DMS79 (cell line): ENCODE measurements at regions not wholly inside any gene's neighbourhood (a gene's known extent, or its start where the extent isn't known, plus 50 kb on each side); places are given as distances from the start of the nearest gene placed in this dataset.
"Not testable (repeated sequence)": the region's sequence is repeated elsewhere in the genome, so short reads cannot be mapped to it uniquely, and the experiment has no call there.

ENCODE experiments used
- DNase-seq: peaks from one replicate; lab custom pipeline; 2025; lab: John Stamatoyannopoulos, UW

DNA sequence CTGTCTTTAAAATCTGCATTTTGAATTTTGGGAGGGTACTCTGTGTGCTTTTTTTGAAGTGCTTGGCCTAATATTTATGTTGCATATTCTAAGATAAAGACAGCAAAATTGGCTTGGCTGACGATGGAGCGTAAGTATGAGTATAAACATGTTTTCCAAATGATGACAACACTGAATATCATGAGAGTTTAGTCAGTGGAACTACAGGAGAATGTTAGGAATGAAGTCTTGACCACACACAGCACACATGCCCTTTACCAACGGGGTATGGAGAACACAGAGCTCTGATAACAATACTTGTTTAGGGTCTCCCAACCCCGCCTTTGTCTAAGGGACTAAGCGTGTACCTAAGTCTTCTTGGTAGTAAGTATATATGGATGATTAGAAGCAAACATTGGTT is 253.9 kb upstream of the FZD8 start:
- no peak for DNase-seq

GRCh38 chr10:35895331-35895730 is 253.2 kb upstream of the FZD8 start:
- no peak for DNase-seq

DNA sequence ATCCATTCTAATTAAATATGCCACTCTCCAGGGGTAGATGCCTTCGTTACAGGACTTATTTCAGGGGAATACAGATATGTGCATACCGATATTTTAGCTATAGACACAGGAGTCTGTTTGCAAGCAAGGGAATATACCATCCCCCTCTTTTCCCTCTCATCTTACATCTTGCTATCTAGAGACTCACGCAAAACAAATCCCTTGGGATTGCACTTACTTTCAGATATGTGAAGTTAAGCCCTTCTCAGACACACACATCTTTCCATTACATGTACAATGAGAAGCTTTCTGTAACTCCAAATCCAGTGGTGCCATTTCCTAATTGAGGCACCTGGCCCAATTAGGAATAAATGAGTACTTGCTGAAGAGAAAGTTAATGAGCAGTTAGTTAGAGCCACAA is 250.4 kb upstream of the FZD8 start:
- DNase-seq: no peak

GRCh38 chr10:35890676-35891495 is 248.8 kb upstream of the FZD8 start:
- DNase-seq: no peak

DNA sequence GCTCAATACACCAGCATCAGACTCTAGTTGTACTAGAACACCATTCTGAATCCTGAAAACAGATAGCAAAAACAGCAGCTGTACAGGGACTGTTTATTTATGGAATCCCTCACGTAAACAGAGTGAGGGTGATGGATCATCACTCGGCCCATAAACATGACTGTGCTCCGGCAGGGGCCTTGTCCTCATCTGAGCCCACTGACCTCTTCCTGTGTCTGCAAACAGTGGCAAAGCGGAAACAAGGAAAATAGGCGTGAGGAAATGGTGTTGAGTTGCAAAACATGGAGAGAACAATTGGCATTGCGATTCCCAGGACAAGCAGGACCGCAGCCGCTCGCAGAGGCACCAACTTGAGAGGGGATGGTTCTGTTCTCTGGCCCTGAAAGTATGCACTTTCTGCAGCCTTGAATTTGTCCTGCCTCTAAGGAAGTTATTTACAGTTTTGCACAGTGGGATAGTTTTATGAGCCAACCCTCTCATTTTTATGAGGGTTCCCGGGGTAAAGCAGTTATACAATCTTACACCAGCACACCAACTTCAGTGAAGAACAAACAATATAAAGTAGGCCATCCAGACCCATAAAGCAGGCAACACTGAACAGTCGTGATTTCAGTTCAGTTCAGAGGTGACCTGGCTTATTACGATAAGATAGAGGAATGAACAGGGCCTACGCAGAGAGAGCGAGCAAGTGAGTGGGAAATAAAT is 248.0 kb upstream of the FZD8 start:
- no peak for DNase-seq

DNA sequence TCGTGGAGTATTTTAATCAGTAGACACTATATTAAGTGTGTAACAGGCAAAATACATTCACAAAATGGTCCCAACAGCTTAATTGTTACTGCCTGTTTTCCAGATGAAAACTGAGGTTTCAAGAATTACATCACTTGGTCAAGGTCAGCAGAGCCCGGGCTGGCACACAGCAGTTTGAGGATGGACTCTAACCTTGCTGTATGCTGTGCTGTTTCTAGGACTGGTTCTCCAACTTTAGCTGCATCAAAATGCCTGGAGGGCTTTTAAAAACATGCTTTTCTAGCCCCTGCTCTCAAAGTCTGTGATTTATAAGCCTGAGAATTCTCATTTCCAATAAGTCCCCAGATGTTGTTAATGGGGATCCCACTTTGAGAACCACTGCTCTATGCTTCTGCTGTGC is 247.1 kb upstream of the FZD8 start:
- no peak for DNase-seq

DNA sequence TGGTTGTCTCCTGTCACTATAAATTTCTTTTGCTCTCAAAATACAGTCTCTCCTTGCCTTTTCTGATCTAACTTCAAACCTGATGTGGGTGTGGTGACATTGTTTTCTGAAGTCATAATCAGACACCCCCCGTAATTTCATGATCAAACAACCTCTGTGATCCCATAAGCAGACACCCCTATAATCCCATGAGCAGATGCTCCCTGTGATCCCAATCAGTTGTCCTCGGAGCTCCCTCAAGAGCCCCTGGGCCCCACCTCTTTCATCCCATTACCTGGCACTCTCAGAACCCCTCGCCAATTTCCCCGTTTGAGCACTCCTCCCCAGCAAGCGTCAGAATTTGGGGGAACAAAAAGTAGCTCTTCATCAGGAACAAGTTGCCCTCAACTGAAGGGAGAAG is 246.3 kb upstream of the FZD8 start:
- DNase-seq: no peak

GRCh38 chr10:35887685-35888084 is 245.6 kb upstream of the FZD8 start:
- no peak for DNase-seq

DNA sequence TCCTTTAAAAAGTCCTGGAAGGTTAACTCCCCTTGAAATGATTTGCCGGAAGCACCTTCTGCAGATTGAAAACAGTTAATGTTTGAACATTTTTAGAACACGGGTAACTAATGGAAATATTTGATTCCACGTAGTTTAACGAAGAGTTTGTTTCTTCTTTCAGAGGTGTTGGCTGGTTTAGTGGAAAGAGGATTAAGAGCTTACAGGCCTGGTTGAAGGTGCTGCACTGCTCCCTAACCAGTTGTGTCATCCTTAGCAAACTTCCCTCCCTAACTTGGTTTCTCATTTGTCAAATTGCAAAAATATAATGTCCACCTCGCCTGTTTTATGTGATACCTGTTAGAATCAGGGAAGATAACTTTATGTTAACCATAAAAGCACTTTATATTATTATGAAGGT is 243.0 kb upstream of the FZD8 start:
- DNase-seq: no peak

GRCh38 chr10:35884657-35885071 is 242.6 kb upstream of the FZD8 start:
- no peak for DNase-seq

- no peak for DNase-seq
These were observed 240.5 kb upstream of the FZD8 start for GRCh38 chr10:35882422-35883150.

DNA sequence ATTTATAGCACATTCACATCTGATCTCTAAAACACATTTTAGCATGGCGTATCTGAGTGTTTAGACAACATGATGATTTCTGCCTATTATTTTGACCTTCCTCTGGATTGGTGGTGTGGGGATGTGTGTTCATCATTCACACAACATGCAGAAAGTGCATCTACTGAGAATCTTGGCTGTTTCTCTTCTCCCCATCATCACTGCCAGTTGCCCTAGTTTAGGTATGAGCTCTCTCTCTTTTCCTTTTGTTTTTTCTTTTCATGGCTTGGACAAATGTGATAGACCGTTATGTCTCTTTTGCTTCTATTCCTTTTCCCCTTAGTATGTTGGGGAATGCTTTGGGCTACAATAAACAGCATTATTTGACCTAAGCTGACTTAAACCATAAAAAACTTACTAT is 239.2 kb upstream of the FZD8 start:
- DNase-seq: no peak

GRCh38 chr10:35876248-35876647 is 234.2 kb upstream of the FZD8 start:
- no peak for DNase-seq

DNA sequence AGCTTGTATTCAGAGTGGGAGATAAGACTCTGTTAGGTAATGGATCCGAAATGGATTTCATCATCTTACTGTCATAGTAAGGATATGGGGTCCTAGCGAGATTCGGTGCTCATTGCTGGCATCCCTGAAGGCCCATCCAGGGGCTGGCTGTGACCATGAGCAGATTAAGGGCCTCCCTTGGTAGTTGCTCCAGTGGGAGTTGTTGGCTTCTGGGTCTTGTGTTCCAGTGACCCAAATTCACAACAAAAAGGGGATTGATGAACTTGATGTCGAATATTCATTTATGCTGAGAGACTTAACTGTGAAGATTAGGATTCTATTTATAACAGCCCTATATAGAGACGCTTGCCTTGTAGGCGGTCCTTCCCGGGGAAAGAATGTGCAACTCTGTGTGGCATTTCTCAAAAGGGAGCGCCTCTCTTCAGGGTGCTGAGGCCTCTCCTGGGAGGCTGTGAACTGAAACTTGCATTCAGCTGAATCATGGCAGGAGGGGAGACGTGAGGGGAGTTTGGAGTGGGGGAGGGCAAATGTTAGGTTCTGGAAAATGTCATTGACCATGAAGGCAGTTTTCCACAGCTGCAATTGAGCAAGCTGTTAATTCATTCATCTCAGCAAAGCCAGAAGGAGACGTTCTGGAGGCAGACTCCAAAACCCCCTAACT is 233.1 kb upstream of the FZD8 start:
- no peak for DNase-seq

- DNase-seq: no peak
These were observed 232.4 kb upstream of the FZD8 start for GRCh38 chr10:35874311-35875015.

DNA sequence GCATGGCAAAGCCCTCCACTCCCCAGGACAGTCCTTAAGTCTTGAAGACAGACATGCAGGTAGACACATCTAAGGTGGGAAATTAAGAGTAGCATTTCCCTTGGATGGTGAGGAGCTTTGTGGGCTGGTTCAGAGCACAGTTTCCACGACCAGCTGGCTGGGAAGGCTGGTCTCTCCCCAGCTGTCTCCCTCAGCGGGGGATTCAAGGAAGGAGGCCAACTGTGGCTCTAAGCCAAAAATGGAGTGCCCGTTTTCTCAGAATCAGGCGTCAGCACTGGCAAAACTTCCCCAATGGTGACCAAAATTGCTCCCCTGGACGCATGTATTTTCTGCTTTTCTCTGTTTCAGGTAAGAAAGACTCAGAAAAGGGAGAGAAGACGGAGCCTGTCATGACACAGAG is 230.6 kb upstream of the FZD8 start:
- no peak for DNase-seq

- no peak for DNase-seq
These were observed 228.7 kb upstream of the FZD8 start for GRCh38 chr10:35870665-35871310.

- DNase-seq: not testable (repeated sequence)
These were observed 216.7 kb upstream of the FZD8 start for GRCh38 chr10:35858676-35859283.

- DNase-seq: no peak
These were observed 215.8 kb upstream of the FZD8 start for GRCh38 chr10:35857860-35858259.

DNA sequence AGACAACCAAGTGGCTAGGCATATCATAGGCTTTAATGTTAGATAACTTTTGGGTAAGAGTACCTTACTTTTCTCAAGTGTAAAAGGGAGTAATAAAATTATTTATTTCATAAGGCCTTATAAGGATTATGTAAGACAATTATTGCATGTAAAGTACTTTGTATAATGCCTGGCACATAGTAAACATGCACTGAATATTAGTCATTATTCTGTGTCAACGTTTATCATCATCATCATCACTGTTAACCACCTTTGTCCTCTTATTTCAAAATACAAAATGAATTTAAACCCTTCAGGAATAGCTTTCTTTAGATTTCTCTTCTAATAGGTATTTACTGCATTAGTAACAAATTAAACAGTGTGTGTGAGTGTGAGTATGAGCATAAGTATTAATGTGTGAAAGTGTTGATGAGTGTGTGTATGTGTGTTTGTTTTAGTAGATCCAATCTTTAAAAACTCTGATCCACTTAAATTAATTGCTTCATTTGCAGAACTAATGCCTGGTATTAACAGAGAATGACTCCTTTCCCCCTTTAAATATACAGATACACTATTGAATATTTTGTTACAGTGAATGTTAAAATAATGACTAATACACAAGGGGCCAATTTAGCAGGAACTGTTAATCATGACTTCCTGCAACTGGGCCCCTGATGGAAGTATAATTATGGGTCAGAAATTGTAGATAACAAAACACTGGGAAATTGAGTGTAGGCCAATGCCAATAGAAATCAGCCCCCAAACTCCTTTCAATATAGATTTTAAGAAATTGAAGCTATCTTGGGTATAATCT is 213.3 kb upstream of the FZD8 start:
- no peak for DNase-seq
